Mucosa of stomach (tissue), 1 donor: ENCODE measurements at regions not wholly inside any gene's neighbourhood (a gene's known extent, or its start where the extent isn't known, plus 50 kb on each side); places are given as distances from the start of the nearest gene placed in this dataset.

Source experiments
- H3K27me3 ChIP-seq: one replicate; pipeline ENCODE4 v1.7.0; 2013; ENCODE audit warnings: mild to moderate bottlenecking, low read length; ENCODE audit not compliant: control insufficient read depth, insufficient read depth
- H3K36me3 ChIP-seq: one replicate; pipeline ENCODE4 v1.7.0; 2013; ENCODE audit warnings: low read length; ENCODE audit not compliant: control insufficient read depth, insufficient read depth
- H3K4me1 ChIP-seq: one replicate; pipeline ENCODE4 v1.7.0; 2013; ENCODE audit warnings: mild to moderate bottlenecking, low read length; ENCODE audit not compliant: control insufficient read depth, insufficient read depth
- H3K4me3 ChIP-seq: one replicate; pipeline ENCODE4 v1.7.0; 2013; ENCODE audit warnings: low read length
- H3K9ac ChIP-seq: one replicate; pipeline ENCODE4 v1.7.0; 2013; ENCODE audit warnings: mild to moderate bottlenecking, low read length, moderate library complexity
- H3K9me3 ChIP-seq: one replicate; pipeline ENCODE4 v1.7.0; 2013; ENCODE audit warnings: mild to moderate bottlenecking, low read length, moderate library complexity; ENCODE audit not compliant: control insufficient read depth
- donor health status: Pancreatic carcinoma.

GRCh38 chr1:182198006-182198605, 136.6 kb upstream of the ZNF648 start:
- H3K27me3 ChIP-seq = no peaks in the 10 kb centered on the region
- H3K9ac ChIP-seq = no peak overlapping the region
- no peaks in the 10 kb centered on the region for H3K36me3 ChIP-seq
- H3K4me3 ChIP-seq = no peak overlapping the region
- peaks cover 37% of the 10 kb centered on the region for H3K4me1 ChIP-seq
- H3K9me3 ChIP-seq = no peaks in the 10 kb centered on the region

GRCh38 chr1:182196897-182197870, 135.7 kb upstream of the ZNF648 start:
- peaks cover 31% of the 10 kb centered on the region for H3K4me1 ChIP-seq
- H3K4me3 ChIP-seq = no peak overlapping the region
- H3K27me3 ChIP-seq = no peaks in the 10 kb centered on the region
- no peaks in the 10 kb centered on the region for H3K36me3 ChIP-seq
- H3K9me3 ChIP-seq = no peaks in the 10 kb centered on the region
- no peak overlapping the region for H3K9ac ChIP-seq

GRCh38 chr1:182195733-182196132, 134.2 kb upstream of the ZNF648 start:
- no peak overlapping the region for H3K4me3 ChIP-seq
- H3K27me3 ChIP-seq = no peaks in the 10 kb centered on the region
- no peaks in the 10 kb centered on the region for H3K9me3 ChIP-seq
- H3K9ac ChIP-seq = no peak overlapping the region
- no peaks in the 10 kb centered on the region for H3K36me3 ChIP-seq
- peaks cover 28% of the 10 kb centered on the region for H3K4me1 ChIP-seq

- no peaks in the 10 kb centered on the region for H3K9me3 ChIP-seq
- no peaks in the 10 kb centered on the region for H3K27me3 ChIP-seq
- H3K4me1 ChIP-seq = peaks cover 13% of the 10 kb centered on the region
- H3K9ac ChIP-seq = no peak overlapping the region
- H3K4me3 ChIP-seq = no peak overlapping the region
- no peaks in the 10 kb centered on the region for H3K36me3 ChIP-seq
These were observed 132.5 kb upstream of the ZNF648 start for GRCh38 chr1:182193908-182194550.

GRCh38 chr1:182192966-182193365, 131.5 kb upstream of the ZNF648 start:
- Histone ChIP-seq H3K9ac (no peak overlapping the region), H3K9me3 (no peaks in the 10 kb centered on the region), H3K4me1 (peaks cover 4% of the 10 kb centered on the region), H3K27me3 (no peaks in the 10 kb centered on the region), H3K4me3 (no peak overlapping the region), H3K36me3 (no peaks in the 10 kb centered on the region)

- no peaks in the 10 kb centered on the region for H3K27me3 ChIP-seq
- H3K4me3 ChIP-seq = no peak overlapping the region
- no peaks in the 10 kb centered on the region for H3K36me3 ChIP-seq
- no peaks in the 10 kb centered on the region for H3K9me3 ChIP-seq
- H3K9ac ChIP-seq = no peak overlapping the region
- H3K4me1 ChIP-seq = no peaks in the 10 kb centered on the region
These were observed 130.7 kb upstream of the ZNF648 start for GRCh38 chr1:182192215-182192614.

- H3K36me3 ChIP-seq = no peaks in the 10 kb centered on the region
- no peak overlapping the region for H3K9ac ChIP-seq
- H3K4me3 ChIP-seq = no peak overlapping the region
- H3K27me3 ChIP-seq = no peaks in the 10 kb centered on the region
- H3K4me1 ChIP-seq = peaks cover 4% of the 10 kb centered on the region
- no peaks in the 10 kb centered on the region for H3K9me3 ChIP-seq
These were observed 130.0 kb upstream of the ZNF648 start for GRCh38 chr1:182191381-182192115.

GRCh38 chr1:182189535-182190066, 128.1 kb upstream of the ZNF648 start:
- peaks cover 19% of the 10 kb centered on the region for H3K4me1 ChIP-seq
- H3K9me3 ChIP-seq = no peaks in the 10 kb centered on the region
- H3K4me3 ChIP-seq = no peak overlapping the region
- H3K36me3 ChIP-seq = no peaks in the 10 kb centered on the region
- H3K27me3 ChIP-seq = no peaks in the 10 kb centered on the region
- H3K9ac ChIP-seq = no peak overlapping the region

- H3K9me3 ChIP-seq = no peaks in the 10 kb centered on the region
- no peaks in the 10 kb centered on the region for H3K36me3 ChIP-seq
- no peak overlapping the region for H3K9ac ChIP-seq
- H3K4me1 ChIP-seq = peaks cover 42% of the 10 kb centered on the region
- no peak overlapping the region for H3K4me3 ChIP-seq
- no peaks in the 10 kb centered on the region for H3K27me3 ChIP-seq
These were observed 125.2 kb upstream of the ZNF648 start for GRCh38 chr1:182186757-182187146.

GRCh38 chr1:182185842-182186756, 124.6 kb upstream of the ZNF648 start:
- Histone ChIP-seq H3K4me1 (peaks cover 48% of the 10 kb centered on the region), H3K27me3 (no peaks in the 10 kb centered on the region), H3K9me3 (no peaks in the 10 kb centered on the region), H3K4me3 (no peak overlapping the region), H3K9ac (no peak overlapping the region), H3K36me3 (no peaks in the 10 kb centered on the region)

GRCh38 chr1:182185136-182185535, 123.6 kb upstream of the ZNF648 start:
- Histone ChIP-seq H3K4me3 (no peak overlapping the region), H3K27me3 (no peaks in the 10 kb centered on the region), H3K4me1 (peaks cover 55% of the 10 kb centered on the region), H3K9me3 (no peaks in the 10 kb centered on the region), H3K36me3 (no peaks in the 10 kb centered on the region), H3K9ac (no peak overlapping the region)
